Uterus (tissue), 3 donors: ENCODE measurements at regions not wholly inside any gene's neighbourhood (a gene's known extent, or its start where the extent isn't known, plus 50 kb on each side); places are given as distances from the start of the nearest gene placed in this dataset.

ENCODE experiments used
- DNase-seq, 2 donors: peaks; one replicate each; pipeline ENCODE4 v3.0.0-alpha.2; 2019 to 2020
- H3K27ac ChIP-seq, 2 donors: fragments of 200-600 bp; sonication (generic); 1 replicate in 1 of 2; 2 replicates in 1 of 2; pipeline ENCODE4 v1.5.1; 2016 to 2018
- H3K27me3 ChIP-seq, 2 donors: fragments of 200-600 bp; sonication (generic); one replicate each; pipeline ENCODE4 v1.5.1; 2018 to 2019; ENCODE audit warnings: control low read depth in 1 of 2
- H3K36me3 ChIP-seq, 2 donors: fragments of 200-600 bp; sonication (generic); one replicate each; pipeline ENCODE4 v1.5.1; 2019; ENCODE audit warnings: control low read depth in 1 of 2
- H3K4me1 ChIP-seq, 2 donors: fragments of 200-600 bp; sonication (generic); one replicate each; pipeline ENCODE4 v1.5.1; 2018 to 2019; ENCODE audit warnings: control low read depth in 1 of 2
- H3K4me3 ChIP-seq, 2 donors: fragments of 200-600 bp; sonication (generic); 1 replicate in 1 of 2; 2 replicates in 1 of 2; pipeline ENCODE4 v1.5.1; 2018 to 2019; ENCODE audit warnings: mild to moderate bottlenecking in 1 of 2
- H3K9me3 ChIP-seq, 2 donors: fragments of 200-600 bp; sonication (generic); one replicate each; pipeline ENCODE4 v1.5.1; 2019; ENCODE audit warnings: control low read depth in 1 of 2
- CTCF ChIP-seq, 4 experiments: fragments of 200-600 bp in 2 of 4; fragments of 450-650 bp in 2 of 4; sonication (generic) in 2 of 4; IDR thresholded peaks; one replicate each; pipeline ENCODE4 v1.5.1; 2016 to 2019; ENCODE audit warnings: antibody characterized with exemption in 4 of 4, mild to moderate bottlenecking in 2 of 4, moderate library complexity in 1 of 4
- POLR2A ChIP-seq, 2 donors: fragments of 450-650 bp; IDR thresholded peaks; one replicate each; pipeline ENCODE4 v1.6.1; 2016; ENCODE audit warnings: antibody characterized with exemption in 2 of 2, mild to moderate bottlenecking in 1 of 2, moderate library complexity in 1 of 2
- intact Hi-C: fragments of 100-400 bp; cut with DNase I; formaldehyde crosslinking; loops from one replicate; pipeline ENCODE4 v1.15.1; 2023; ENCODE audit warnings: low total_unique reads
- donor health status: DM: yes; HTN: yes; CAD: no.

DNA sequence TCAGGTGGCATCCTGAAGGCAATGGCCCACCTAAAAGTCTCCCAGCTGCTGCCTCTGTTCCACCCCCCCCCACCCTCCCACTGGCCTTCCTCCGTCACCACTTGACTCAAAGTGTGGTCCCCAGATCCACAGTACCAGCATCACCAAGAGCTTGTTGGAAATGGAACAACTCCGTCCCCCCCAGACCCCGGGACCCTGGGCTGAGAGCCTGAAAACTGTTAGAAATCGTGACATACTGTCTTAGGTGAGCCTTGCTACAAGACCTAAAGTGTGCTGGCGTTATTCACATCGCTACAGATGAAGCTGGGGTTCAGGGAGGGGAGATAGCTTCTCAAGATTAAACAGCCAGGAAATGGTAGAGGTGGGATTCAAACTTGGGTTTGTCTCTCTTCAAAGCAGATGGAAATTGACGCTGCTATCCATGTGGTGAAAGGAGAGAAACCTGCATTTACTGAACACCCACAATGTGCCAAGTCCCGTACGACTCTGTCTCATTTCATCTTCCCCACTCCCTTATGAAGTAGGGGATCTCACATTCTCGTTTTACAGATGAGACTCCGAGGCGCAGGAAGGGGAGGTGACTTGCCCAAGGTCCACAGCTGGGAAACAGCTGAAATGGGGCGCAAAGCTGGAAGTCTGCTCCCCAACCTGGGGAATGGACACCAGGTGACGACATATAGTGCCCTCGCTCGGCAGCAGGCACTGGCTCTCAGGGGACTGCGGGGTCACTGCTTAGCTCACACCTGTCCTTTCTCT lies 52.8 kb upstream of the IFFO2 start:
- intact Hi-C loops, result no loop called here
- Histone ChIP-seq H3K27ac (no peak overlapping the region), H3K27me3 (no peaks in the 10 kb centered on the region), H3K9me3 (no peaks in the 10 kb centered on the region), H3K4me1 (no peaks in the 10 kb centered on the region), H3K36me3 (no peaks in the 10 kb centered on the region), H3K4me3 (no peak overlapping the region)
- DNase-seq, result no peak
- TF ChIP-seq CTCF (IDR thresholded peaks at IDR 0.05), result no peak
- no peak for TF ChIP-seq POLR2A (IDR thresholded peaks at IDR 0.05)

GRCh38 chr1:19007491-19008441 lies 51.3 kb upstream of the IFFO2 start:
- no peak overlapping the region for H3K4me3 ChIP-seq
- H3K9me3 ChIP-seq, result no peaks in the 10 kb centered on the region
- intact Hi-C loops, result no loop called here
- no peaks in the 10 kb centered on the region for H3K27me3 ChIP-seq
- H3K4me1 ChIP-seq, result no peaks in the 10 kb centered on the region
- no peak for DNase-seq
- TF ChIP-seq CTCF (IDR thresholded peaks at IDR 0.05), result no peak
- no peak for TF ChIP-seq POLR2A (IDR thresholded peaks at IDR 0.05)
- no peak overlapping the region for H3K27ac ChIP-seq
- no peaks in the 10 kb centered on the region for H3K36me3 ChIP-seq

DNA sequence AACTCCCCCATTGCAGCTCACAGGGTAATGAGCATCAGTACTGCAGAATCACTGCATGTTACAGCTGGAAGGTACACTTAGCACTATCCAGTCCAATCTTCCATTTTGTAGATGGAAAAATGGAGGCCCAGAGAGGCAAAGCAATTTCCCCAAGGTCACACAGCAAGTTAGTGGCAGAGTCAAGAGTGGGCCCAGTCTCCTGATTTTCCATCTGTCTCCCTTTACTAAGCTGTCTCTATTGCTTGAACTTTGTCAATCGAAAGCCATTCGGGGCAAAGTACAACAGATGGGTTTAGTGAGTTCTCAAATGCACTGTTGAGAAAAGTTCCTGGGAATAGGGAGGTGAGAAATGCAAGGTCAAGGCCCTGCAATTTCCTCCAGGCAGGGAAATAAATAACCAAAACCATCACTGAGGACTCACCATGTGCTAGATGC lies 50.4 kb upstream of the IFFO2 start:
- Histone ChIP-seq H3K4me3 (no peak overlapping the region), H3K36me3 (no peaks in the 10 kb centered on the region), H3K9me3 (no peaks in the 10 kb centered on the region), H3K27me3 (no peaks in the 10 kb centered on the region), H3K27ac (no peak overlapping the region), H3K4me1 (no peaks in the 10 kb centered on the region)
- intact Hi-C loops, result no loop called here
- DNase-seq, result no peak
- TF ChIP-seq CTCF (IDR thresholded peaks at IDR 0.05), result no peak
- no peak for TF ChIP-seq POLR2A (IDR thresholded peaks at IDR 0.05)
